Natural killer cell (primary cell): ENCODE measurements at regions not wholly inside any gene's neighbourhood (a gene's known extent, or its start where the extent isn't known, plus 50 kb on each side); places are given as distances from the start of the nearest gene placed in this dataset.

Source experiments
- ATAC-seq, 3 donors: fragments of 150-1000 bp in 2 of 3; fragments of 200-7000 bp in 1 of 3; cut with Tn5 transposase; 1 replicate in 1 of 3; 2 replicates in 2 of 3; pipeline ENCODE4 v1.10.0; 2021; ENCODE audit warnings: mild to moderate bottlenecking in 2 of 3, moderate library complexity in 2 of 3
- DNase-seq, 2 donors: peaks; one replicate each; pipeline versions ENCODE4 v3.0.0 to v3.0.0-alpha.2; 2013 to 2021; ENCODE audit warnings: mixed read lengths in 1 of 2
- H3K27ac ChIP-seq: one replicate; pipeline ENCODE4 v1.5.1; 2013; ENCODE audit warnings: mild to moderate bottlenecking, low read length
- H3K27me3 ChIP-seq: one replicate; pipeline ENCODE4 v1.6.1; 2013; ENCODE audit warnings: low read length; ENCODE audit not compliant: control insufficient read depth, insufficient read depth
- H3K36me3 ChIP-seq: one replicate; pipeline ENCODE4 v1.6.1; 2013; ENCODE audit warnings: low read length; ENCODE audit not compliant: control insufficient read depth, insufficient read depth
- H3K4me1 ChIP-seq: one replicate; pipeline ENCODE4 v1.6.1; 2013; ENCODE audit warnings: low read length; ENCODE audit not compliant: control insufficient read depth, insufficient read depth
- H3K4me3 ChIP-seq: one replicate; pipeline ENCODE4 v1.5.1; 2013; ENCODE audit warnings: low read length
- H3K9me3 ChIP-seq: one replicate; pipeline ENCODE4 v1.6.1; 2013; ENCODE audit warnings: low read length; ENCODE audit not compliant: control insufficient read depth, insufficient read depth
- H3K27ac Mint-ChIP-seq, 2 donors: one replicate each; pipeline ENCODE4 v1.8.0; 2022; ENCODE audit warnings: mild to moderate bottlenecking in 2 of 2, mixed read lengths in 2 of 2, moderate library complexity in 1 of 2
- H3K27me3 Mint-ChIP-seq, 2 donors: one replicate each; pipeline ENCODE4 v1.8.0; 2022; ENCODE audit warnings: low read depth in 2 of 2, mixed read lengths in 2 of 2
- H3K36me3 Mint-ChIP-seq: one replicate; pipeline ENCODE4 v1.8.0; 2022; ENCODE audit warnings: mixed read lengths
- H3K4me1 Mint-ChIP-seq, 2 donors: one replicate each; pipeline ENCODE4 v1.8.0; 2022; ENCODE audit warnings: mixed read lengths in 2 of 2
- H3K4me3 Mint-ChIP-seq: one replicate; pipeline ENCODE4 v1.8.0; 2022; ENCODE audit warnings: mild to moderate bottlenecking, moderate library complexity, mixed read lengths
- H3K9me3 Mint-ChIP-seq, 2 donors: one replicate each; pipeline ENCODE4 v1.8.0; 2022; ENCODE audit warnings: mixed read lengths in 2 of 2
- CTCF ChIP-seq: fragments of 200-600 bp; IDR thresholded peaks from one replicate; pipeline ENCODE4 v1.8.0; 2022; ENCODE audit warnings: antibody characterized with exemption
- WGBS: methylation state at CpG from one replicate; pipeline ENCODE4 v1.1.7; 2013; ENCODE audit warnings: missing lambda C conversion rate; ENCODE audit not compliant: insufficient coverage; 5-methylcytosine and 5-hydroxymethylcytosine counted together
- intact Hi-C: fragments of 100-400 bp; cut with micrococcal nuclease; formaldehyde crosslinking; loops from one replicate; pipeline ENCODE4 v1.14.2; 2022

GRCh38 chr4:188854436-188854835 lies 715.2 kb downstream of the TRIML1 start:
- H3K27ac Mint-ChIP-seq, result no peak overlapping the region
- WGBS, result no CpG with 5 or more reads among the region's 1 CpG

GRCh38 chr4:188858696-188859095 lies 719.5 kb downstream of the TRIML1 start:
- Histone ChIP-seq H3K4me3 (no peak overlapping the region), H3K27ac (no peak overlapping the region), H3K9me3 (no peaks in the 10 kb centered on the region), H3K27me3 (no peaks in the 10 kb centered on the region), H3K36me3 (no peaks in the 10 kb centered on the region), H3K4me1 (no peaks in the 10 kb centered on the region)
- Mint-ChIP-seq H3K4me3 (no peak overlapping the region), H3K9me3 (peaks cover 10 to 18% of the 10 kb centered on the region in 2 donors), H3K27ac (no peak overlapping the region), H3K27me3 (no peaks in the 10 kb centered on the region), H3K4me1 (no peaks in the 10 kb centered on the region), H3K36me3 (peaks cover 13% of the 10 kb centered on the region)
- DNase-seq, result no peak
- TF ChIP-seq CTCF, result no peak
- no CpG with 5 or more reads among the region's 1 CpG for WGBS
- no peak for ATAC-seq
- intact Hi-C loops, result no loop called here

More at GRCh38 chr4:188854436-188854835, 715.2 kb downstream of the TRIML1 start:
- H3K36me3 ChIP-seq, result no peaks in the 10 kb centered on the region
- ATAC-seq (no peak), DNase-seq (no peak)
- no peaks in the 10 kb centered on the region for H3K4me1 ChIP-seq
- intact Hi-C loops, result no loop called here
- no peaks in the 10 kb centered on the region for H3K9me3 ChIP-seq
- peaks cover 9 to 24% of the 10 kb centered on the region in 2 donors for H3K9me3 Mint-ChIP-seq
- H3K4me3 ChIP-seq, result no peak overlapping the region
- H3K36me3 Mint-ChIP-seq, result peaks cover 18% of the 10 kb centered on the region
- H3K4me3 Mint-ChIP-seq, result no peak overlapping the region
- no peak for TF ChIP-seq CTCF
- no peaks in the 10 kb centered on the region for H3K4me1 Mint-ChIP-seq
- H3K27me3 Mint-ChIP-seq, result no peaks in the 10 kb centered on the region
- H3K27ac ChIP-seq, result no peak overlapping the region
- no peaks in the 10 kb centered on the region for H3K27me3 ChIP-seq

GRCh38 chr4:188864741-188865140 lies 725.5 kb downstream of the TRIML1 start:
- Histone ChIP-seq H3K27ac (no peak overlapping the region), H3K4me1 (no peaks in the 10 kb centered on the region), H3K9me3 (no peaks in the 10 kb centered on the region), H3K27me3 (no peaks in the 10 kb centered on the region), H3K36me3 (no peaks in the 10 kb centered on the region), H3K4me3 (no peak overlapping the region)
- Mint-ChIP-seq H3K27ac (no peak overlapping the region), H3K4me3 (no peak overlapping the region), H3K9me3 (peaks cover 20 to 25% of the 10 kb centered on the region in 2 donors), H3K36me3 (peaks cover 6% of the 10 kb centered on the region), H3K27me3 (no peaks in the 10 kb centered on the region), H3K4me1 (no peaks in the 10 kb centered on the region)
- DNase-seq (no peak), ATAC-seq (no peak)
- WGBS, result 55% methylated on average over 9 of the region's 10 CpGs
- intact Hi-C loops, result no loop called here
- TF ChIP-seq CTCF, result no peak

- no peak for DNase-seq
- no peak for ATAC-seq
- no peaks in the 10 kb centered on the region for H3K27me3 ChIP-seq
- no peak overlapping the region for H3K27ac ChIP-seq
- no peaks in the 10 kb centered on the region for H3K36me3 ChIP-seq
- Mint-ChIP-seq H3K27ac (no peak overlapping the region), H3K4me1 (no peaks in the 10 kb centered on the region), H3K9me3 (peaks cover 24 to 28% of the 10 kb centered on the region in 2 donors), H3K27me3 (no peaks in the 10 kb centered on the region), H3K4me3 (no peak overlapping the region), H3K36me3 (no peaks in the 10 kb centered on the region)
- no peaks in the 10 kb centered on the region for H3K4me1 ChIP-seq
- intact Hi-C loops, result no loop called here
- no CpG with 5 or more reads among the region's 1 CpG for WGBS
- no peak overlapping the region for H3K4me3 ChIP-seq
- no peak for TF ChIP-seq CTCF
- peaks cover 1% of the 10 kb centered on the region for H3K9me3 ChIP-seq
These were observed 728.6 kb downstream of the TRIML1 start for GRCh38 chr4:188867796-188868195.
